OCI-LY3 (cell line): ENCODE measurements at regions not wholly inside any gene's neighbourhood (a gene's known extent, or its start where the extent isn't known, plus 50 kb on each side); places are given as distances from the start of the nearest gene placed in this dataset.

Source experiments
- CTCF ChIP-seq: fragments of 200-600, 300-600 bp; sonication (generic); IDR thresholded peaks from 2 replicates; pipeline ENCODE4 v1.5.1; 2014; ENCODE audit warnings: antibody characterized with exemption, low read length, low read depth
- EZH2phosphoT487 ChIP-seq: fragments of 200-600 bp; shearing (Covaris generic); IDR thresholded peaks from 2 replicates; pipeline ENCODE4 v1.6.1; 2018; ENCODE audit warnings: antibody characterized with exemption, mixed run types, low read depth

- TF ChIP-seq CTCF (no peak), EZH2phosphoT487 (no peak)
Measured at GRCh38 chr4:152014280-152014679, 253.5 kb upstream of the GATB start.
